GM21447 (cell line): ENCODE measurements at regions not wholly inside any gene's neighbourhood (a gene's known extent, or its start where the extent isn't known, plus 50 kb on each side); places are given as distances from the start of the nearest gene placed in this dataset.
"Not testable (repeated sequence)": the region's sequence is repeated elsewhere in the genome, so short reads cannot be mapped to it uniquely, and the experiment has no call there.

ENCODE experiments used
- ATAC-seq: cut with Tn5 transposase; IDR thresholded peaks from one replicate; pipeline ENCODE4 v1.9.1; 2021; ENCODE audit not compliant: unreplicated experiment

DNA sequence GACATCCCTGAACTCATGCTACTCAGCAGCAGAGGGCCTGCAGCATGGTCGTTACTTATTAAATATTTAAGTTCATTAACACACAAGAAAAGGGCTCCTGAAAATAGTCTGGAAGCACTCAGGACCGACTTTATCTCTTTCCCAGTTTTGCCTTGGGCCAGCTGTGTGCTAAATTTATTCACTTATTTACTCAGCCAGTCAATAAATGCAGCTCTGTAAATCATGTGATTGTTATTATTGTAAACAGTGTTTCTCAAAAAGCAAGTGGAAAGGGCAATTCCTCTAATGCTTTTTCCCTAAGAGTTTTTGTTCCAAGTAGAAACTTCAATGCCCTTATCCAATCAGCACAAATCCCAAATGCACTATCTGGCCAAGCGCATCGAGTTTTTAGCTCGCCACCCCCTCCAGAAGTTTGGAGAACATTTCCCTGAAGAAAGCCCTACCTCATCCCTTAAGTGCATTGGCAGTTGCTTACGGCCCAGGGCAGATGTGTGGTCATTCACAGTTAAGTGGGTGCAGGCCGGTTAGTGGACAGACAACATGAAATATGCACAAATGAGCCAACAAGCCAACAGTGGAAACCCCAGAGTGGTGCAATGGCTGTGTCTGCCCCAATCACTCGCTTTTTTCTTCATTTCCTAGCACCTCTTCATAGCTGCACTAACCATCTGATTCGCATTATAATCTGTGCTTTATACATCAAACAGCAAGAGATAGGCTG is 125.8 kb downstream of the SMIM20 start:
- no peak for ATAC-seq

DNA sequence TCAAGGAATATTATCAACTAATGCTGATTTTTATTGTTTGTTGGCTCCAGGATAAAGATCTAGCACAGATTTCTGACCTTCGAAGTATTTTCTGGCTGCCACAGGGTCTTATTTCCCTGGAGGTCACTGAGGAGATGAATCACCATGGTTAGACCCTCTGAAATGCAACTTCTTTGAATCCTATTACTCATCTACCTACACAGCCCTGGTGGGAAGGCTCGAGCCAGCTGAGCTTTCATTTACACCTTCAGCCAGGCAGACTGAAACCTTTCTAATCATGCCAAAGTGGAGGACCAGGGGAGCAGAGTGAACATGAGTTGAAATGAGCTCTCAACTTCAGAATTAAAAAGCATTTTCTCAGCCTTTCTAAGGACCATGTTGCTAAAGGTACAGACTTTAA is 130.5 kb downstream of the SMIM20 start:
- ATAC-seq, result no peak

DNA sequence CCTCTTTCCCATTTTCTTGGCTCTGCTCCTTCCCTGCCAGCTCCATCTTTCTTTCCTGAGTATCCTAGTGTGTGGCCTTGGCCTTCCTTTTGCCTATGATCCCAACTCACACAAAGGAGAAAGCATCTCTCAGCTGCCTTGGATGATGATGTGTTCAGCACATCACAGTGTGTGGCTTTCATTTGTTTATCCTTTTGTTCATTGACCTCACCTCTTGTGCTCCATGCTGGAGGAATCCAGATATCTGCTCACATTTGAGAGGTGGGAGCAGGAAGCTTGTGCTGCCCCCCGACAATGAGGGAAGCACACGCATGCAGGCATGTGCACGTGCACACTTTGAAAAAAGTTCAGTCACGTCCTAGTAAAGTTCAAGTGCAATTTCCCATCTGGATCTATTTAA is 131.0 kb downstream of the SMIM20 start:
- no peak for ATAC-seq

DNA sequence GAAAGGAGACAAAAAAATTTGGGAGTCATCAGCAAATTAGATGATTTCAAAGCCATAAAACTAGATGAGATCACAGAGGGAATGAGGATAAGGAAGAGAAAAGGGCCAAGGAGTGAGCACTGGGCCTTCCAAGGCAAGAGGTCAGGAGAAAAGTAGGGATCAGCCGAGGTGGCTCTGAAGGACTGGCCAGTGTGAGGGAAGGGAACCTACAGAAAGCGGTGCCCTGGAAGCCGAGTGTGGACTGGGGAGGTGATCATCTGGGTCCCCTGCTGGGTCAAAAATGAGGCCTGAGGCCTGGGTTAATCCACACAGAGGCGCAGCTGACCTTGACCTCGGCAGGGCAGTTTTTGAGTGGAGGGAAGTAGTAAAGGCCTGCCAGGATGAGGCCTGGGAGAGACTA is 133.8 kb downstream of the SMIM20 start:
- no peak for ATAC-seq

DNA sequence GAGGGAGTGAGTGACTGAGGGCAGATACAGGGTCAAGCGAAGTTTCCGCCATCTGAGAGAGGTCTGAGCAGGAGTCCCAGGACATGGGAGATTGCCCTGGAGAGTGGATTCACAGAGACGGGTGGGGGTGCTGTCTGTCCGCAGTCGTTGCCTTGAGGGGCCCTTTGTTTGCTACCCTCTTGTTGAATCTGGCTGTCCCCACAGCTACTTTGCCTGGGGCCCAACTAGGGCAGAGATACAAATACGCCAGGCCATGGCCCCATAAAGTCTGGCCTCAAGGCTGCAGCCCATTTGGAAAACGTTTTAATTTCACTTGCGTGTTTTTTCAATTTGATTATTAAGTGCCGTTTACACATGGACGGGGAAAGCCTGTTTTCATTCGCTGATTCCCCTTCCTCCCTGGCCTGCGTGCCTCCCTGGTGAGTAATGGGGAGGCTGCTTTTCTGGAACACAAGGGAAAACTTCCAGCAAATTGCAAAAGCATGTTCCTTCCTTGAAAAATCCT is 134.4 kb downstream of the SMIM20 start:
- no peak for ATAC-seq

DNA sequence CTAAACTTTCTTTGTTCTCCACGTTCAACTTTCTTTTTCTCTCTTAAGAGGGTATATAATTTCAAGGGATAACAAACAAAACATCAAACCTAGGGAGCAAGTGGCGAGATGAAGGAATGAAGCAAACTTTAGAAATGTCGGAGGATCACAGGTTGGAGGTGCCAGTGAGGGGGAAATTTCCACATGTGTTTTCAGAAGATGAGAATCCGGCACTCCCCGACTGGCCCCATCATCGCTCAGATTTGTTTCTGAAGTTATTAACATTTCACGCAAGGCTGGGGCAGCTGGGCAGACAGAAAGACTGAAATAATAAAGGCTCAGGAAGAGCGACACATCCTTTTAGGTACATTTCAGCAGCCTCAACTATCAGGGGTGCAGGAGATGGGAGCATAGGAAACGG is 134.9 kb downstream of the SMIM20 start:
- ATAC-seq, result no peak

DNA sequence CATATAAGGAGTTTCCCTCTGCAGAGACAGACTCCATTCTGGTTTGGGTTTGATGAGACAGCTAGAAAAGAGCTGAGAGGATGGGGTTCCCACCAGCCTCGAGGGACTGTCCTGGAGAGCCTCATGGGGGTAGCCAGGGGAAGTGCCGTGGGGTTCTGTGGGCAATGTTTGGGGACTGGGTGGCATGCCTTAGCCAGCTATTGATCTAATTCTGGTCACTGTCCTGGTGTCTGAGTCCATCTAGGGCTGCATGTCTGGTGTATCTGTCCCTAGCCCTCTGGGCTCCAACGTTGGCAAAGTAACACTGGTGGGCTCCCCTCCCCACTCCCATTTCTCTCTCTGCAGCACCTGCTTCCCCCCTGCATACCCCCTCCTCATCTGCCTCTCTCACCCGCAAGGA is 135.4 kb downstream of the SMIM20 start:
- no peak for ATAC-seq

DNA sequence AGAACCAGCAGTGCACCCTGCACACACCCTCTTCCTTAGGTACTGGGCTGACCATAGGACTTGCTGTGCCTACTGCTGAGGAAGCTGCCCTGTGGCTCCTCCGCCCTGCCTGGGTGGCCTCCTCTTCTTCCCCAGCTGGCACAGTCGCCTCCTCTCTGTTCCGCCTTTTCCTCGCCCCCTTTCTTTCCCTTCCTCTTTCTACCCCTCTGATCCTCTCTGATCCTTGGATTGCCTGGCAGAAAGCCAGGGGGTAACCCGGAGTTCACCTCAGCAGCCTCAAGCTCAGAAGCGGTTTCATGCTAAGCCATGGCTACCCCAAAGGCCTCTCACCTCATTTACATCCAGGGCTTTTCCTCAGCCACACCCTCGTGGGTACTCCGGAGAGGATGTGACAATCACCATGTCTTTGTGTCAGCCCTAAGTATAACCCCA is 136.2 kb downstream of the SMIM20 start:
- peak; percentile 62 for ATAC-seq

DNA sequence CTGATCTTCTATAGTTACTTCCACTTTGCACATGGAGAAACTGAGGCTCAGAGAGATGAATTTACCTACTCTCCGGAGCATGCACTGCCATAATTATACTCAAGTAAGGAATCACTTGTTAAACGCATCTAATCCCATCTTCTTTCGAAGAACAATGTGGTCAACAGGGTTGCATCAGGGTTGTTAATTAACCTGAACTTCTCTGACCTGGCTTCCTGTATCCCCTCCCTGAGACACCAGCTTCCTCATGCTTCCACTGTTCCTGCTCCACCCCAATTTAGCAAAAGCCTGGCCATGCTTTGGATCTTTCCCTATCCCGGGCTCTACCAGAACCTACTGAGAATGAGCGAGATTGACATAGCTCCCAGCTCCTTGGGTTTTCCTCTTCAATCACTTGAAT is 136.7 kb downstream of the SMIM20 start:
- ATAC-seq, result no peak

DNA sequence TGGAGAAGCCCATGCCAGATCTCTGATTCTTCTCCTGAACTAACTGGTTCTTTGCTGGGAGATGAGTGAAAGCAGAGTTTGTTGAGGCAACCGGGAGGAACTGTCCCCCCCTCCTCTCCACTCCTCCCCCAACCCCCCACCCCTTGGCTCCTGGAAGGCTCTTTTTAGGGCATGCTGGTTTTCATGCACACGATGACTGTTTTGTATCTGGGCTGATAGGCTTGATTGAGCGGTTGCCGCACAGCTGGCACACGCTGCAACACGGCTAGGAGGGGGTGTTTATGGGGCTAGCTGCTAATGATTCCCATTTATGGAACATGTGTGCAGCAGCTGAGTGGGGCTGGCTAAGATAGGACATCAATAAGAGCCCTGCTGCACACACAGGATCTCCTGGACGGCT is 137.2 kb downstream of the SMIM20 start:
- no peak for ATAC-seq

DNA sequence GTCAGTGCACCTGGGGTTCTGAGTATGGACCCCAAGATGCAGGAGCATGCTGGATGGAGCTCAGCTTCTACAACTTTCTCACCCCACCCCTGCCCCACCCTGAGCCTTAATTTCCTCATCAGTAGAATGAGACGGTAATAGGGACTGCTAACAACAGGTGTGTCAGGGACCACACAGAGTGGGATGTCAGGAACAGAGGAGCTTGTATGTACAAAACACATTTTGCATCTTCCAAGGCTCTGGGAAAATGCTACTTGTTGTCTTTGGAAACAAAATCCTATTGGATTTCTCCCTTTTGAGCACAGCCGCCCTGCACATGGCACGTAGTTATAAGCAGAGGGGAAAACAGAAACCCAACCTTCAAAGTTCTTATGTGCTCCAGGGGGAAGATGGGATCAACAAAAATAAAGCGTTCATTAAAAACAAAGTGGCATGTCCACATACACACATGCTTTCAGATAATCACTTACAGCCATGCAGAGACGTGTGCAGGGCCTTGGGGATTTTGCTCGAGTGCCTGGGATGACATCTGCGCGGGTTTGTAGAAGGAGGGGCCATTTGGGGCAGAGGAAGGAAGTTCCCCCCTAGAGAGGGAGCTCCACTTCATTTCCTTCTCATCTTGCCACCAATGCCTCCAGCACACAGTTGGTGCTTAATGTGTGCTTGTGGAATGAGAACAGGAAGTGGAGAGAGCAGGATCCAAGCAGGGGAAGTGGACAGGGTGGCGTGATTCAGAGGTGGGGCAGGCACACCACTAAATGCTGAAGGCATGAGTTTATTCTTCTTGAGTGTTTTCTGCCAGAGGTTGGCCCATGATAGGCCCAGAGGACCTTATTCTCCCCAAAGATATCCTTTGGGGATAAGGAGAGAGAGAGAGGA is 138.9 kb downstream of the SMIM20 start:
- ATAC-seq, result no peak

DNA sequence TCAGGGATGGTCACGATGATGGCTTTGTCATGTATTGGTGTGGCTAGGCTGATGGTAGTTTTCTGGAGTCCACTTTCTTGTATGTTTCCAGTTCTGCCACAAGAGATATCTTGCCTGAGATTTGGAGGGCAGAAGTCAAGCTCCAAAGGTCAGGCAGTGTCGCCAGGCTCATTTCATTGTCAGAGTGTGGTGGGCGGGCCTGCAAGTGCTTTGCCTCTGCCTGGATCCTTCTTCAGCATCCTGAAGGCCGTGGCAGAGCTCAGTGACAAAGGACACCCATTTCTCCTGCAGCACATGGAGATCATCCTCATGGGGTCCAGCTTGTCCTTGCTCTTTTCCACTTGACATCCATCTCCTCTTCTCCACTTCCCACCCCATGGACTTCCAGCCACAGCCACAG is 139.7 kb downstream of the SMIM20 start:
- ATAC-seq, result no peak

DNA sequence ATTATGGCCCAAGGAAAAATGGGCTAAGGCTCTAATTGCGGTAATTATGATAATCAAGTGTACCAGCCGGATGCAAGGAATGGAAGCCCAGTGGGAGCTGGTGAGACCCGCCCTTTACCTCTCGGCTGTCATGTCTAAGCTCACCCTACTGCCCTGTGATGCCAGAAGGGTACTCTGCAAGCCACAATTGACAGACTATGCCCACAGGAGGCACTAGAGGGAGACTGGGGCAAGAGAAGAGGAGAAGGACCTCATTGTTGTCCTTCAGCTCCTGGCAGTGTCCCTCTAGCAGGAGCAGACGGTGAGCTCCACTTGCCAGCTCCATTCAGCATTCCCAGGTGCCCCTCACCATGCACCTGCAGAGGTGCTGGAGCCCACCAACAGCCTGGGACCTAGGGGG is 141.8 kb downstream of the SMIM20 start:
- ATAC-seq, result no peak

DNA sequence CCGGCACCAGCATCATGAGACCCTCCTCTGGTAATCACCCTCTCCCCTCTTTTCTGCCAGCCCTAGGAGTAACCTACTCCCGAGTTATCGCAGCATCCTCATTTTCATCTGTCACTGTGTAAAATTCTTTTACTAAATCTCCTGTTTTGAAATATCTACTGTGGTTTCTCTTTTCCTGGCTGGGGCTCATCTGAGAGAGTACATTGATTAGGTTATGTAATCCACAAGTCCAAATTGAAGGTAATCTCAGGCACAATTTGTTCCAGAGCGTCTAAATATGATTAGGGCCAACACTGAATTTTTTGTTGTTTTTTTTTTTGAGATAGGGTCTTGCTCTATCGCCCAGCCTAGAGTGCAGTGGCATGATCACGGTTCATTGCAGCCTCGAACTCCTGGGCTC is 142.4 kb downstream of the SMIM20 start:
- ATAC-seq, result no peak

DNA sequence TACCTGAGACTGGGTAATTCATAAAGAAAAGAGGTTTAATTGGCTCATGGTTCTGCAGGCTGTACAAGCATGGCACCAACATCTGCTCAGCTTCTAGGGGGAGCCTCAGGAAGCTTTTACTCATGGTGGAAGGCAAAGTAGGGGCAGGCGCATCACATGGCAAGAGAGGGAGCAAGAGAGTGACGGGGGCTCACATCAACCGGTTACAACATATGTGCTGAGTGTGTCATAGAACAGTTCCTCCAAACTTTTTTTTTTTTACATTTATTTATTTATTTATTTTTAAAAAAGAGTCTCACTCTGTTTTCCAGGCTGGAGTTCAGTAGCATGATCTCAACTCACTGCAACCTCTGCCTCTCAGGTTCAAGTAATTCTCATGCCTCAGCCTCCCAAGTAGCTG is 143.8 kb downstream of the SMIM20 start:
- ATAC-seq, result not testable (repeated sequence)

DNA sequence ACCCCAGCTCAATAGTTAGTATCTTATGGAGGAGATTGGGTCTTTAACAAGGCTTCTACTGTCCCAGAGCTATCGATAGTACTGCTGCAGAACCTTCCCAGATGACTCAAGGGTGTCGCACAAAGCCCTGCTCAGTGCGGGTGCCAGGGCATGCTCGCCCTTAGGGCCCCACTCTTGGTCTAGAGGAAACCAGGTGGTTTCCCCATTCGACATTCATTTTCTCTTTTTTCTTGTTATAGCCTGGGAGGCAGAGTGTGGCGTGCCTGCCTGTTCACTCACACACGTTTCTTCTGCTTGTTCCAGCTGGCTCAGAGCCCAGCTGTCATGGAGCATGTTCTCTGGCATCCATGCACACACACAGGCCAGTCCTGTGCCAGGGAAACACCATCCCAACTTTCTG is 144.5 kb downstream of the SMIM20 start:
- peak; percentile 64 for ATAC-seq

DNA sequence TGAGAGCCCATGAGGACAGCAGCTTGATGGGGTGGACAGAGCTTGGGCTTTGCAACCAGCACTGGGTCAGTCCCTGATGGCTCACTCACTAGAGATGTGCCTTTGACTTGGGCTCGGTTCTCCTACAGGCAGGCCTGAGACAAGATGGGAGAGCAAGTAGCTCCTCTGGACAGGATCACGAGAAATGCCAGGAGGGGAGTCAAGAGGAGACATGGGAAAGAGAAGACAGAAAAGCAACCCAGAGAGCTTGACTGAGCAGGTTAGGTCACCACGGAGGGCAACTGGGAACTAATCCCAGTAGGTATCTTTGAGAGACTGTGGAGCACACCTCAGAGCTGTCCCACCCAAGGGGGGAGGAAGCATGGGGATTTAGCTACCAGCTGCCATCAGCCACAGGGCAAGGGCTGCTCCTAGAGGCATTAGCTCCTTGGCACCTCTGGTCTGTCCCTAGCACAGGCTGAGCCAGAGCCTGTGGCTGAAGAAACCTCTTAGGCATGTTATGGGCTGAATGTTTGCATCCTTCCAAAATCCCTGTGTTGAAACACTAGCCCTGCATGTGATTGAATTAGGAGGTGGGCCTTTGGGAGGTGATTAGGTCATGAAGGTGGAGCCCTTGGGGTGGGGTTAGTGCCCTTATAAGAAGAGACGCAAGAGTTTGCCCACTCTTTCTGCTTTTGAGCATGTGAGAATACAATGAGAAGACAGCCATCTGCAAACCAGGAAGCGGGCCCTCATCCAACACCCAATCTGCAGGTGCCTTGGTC is 145.6 kb downstream of the SMIM20 start:
- no peak for ATAC-seq

DNA sequence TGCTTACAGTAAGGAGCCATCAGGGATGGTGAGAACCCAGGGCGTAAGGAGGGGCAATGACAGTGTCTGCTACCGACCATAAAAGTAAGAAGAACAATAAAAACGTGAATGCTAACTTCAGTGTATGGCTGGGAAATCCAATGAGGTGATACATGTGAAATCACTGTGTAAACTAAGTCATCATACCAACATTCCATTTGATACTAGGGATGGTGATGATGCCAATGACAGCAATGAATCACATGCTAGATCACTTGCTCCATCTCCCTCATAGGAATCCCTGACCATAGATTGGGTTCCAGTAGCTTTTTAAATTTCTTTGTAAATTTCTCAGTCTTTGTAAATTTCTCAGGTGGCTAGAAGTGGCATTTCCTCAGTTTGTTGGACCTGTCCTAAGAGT is 146.3 kb downstream of the SMIM20 start:
- no peak for ATAC-seq

DNA sequence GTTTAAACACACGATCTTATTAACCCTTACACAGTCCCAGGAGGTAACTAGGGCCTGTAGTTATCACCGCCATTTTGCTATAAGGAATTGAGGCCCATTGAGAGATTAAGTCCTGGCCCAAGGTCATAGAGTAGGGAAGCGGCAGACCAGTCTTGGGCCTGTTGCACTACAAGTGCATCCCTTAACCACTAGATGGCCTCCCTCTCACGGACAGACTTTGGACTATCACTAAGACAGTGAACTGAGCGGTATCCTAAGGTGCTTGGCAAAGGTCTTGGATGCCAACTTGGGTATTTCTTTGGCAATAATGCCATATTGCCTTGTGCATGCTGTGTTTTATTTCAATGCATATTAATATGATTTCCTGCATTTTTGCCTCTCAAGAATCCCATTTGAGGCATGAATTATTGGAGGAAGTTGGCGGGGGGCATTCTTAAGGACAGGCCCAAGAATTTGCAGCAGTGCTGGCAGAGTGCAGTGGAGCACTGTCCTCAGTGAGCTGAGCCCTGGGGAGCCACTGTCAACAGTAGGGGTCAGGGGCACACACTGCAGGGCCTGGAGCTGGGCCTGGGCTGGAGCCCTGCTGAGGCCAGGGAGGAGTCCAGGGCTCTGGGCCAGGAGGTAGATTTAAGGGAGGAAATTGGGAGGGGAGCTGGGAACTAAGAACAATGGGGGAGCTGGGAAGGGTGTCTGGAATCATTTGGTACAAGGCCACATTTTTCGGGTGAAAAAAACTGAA is 147.4 kb downstream of the SMIM20 start:
- peak; percentile 66 for ATAC-seq

DNA sequence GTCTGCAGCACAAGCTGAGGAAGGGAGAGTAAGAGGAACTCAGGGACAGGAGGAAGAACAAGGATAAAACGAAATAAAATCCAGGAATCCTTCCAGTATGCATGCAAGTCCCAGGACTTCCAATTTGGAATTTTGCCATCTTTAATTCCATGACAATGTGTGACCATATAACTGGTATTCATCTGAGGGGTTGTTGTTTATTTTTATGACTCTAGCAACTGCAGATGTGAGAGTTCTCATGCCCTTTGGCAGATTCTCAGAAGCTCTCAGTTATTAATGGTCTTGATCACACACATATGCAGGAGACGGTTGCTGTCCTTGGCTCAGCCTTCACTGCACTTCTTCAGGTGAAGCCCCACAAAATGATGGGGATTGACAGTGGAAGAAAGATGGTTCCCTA is 148.2 kb downstream of the SMIM20 start:
- no peak for ATAC-seq

DNA sequence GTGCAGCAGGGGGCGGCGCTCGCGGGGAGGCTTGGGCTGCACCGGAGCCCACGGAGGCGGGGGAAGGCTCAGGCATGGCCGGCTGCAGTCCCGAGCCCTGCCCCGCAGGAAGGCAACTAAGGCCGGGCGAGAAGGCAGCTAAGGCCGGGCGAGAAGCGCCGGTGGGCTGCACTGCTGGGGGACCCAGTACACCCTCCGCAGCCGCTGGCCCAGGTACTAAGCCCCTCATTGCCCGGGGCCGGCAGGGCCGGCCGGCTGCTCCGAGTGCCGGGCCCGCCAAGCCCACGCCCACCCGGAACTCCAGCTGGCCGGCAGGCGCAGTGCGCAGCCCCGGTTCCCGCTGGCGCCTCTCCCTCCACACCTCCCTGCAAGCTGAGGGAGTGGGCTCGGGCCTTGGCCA is 150.0 kb downstream of the SMIM20 start:
- ATAC-seq, result not testable (repeated sequence)
